GM12878 (cell line): ENCODE measurements at regions not wholly inside any gene's neighbourhood (a gene's known extent, or its start where the extent isn't known, plus 50 kb on each side); places are given as distances from the start of the nearest gene placed in this dataset.

Experiments used
- ATAC-seq: fragments of 200-7000 bp; cut with Tn5 transposase; 3 replicates; pipeline ENCODE4 v1.9.1; 2020; ENCODE audit warnings: mild to moderate bottlenecking, moderate library complexity
- BruUV-seq: library from RNA; stranded (reverse); fragments of 400-500 nt; replicated peaks from 2 replicates; lab custom pipeline; 2021; lab: Mats Ljungman, UMichigan
- CTCF ChIA-PET: fragments of 300-600 bp; sonication (Branson Sonifier 250); formaldehyde crosslinking; extraction: SDS; loops from one replicate; lab custom pipeline; 2021; ENCODE audit warnings: inconsistent platforms; lab: Yijun Ruan, JAX
- POLR2A ChIA-PET: fragments of 350-600 bp; formaldehyde crosslinking; extraction: SDS; loops from one replicate; lab custom pipeline; 2021; ENCODE audit warnings: inconsistent platforms; lab: Charles Lee
- RAD21 ChIA-PET: fragments of 300-600 bp; sonication (Branson Sonifier 250); formaldehyde crosslinking; loops from one replicate; lab custom pipeline; 2023; ENCODE audit warnings: antibody characterized with exemption; ENCODE audit not compliant: unreplicated experiment; lab: Charles Lee
- SMC1A ChIA-PET: fragments of 300-600 bp; sonication (Branson Sonifier 250); formaldehyde crosslinking; loops from one replicate; lab custom pipeline; 2023; ENCODE audit not compliant: unreplicated experiment, uncharacterized antibody; lab: Charles Lee
- DNase-seq: peaks from one replicate; pipeline ENCODE4 v3.0.0-alpha.2; 2011; ENCODE audit warnings: low read depth, low spot score
- FAIRE-seq: peaks from 3 replicates; lab custom pipeline; 2011; peaks lifted over from hg19 to GRCh38; lab: Jason Lieb, UNC
- H2AFZ ChIP-seq: 2 replicates; pipeline ENCODE4 v1.6.0; 2011; ENCODE audit warnings: low read depth, low read length, control low read depth; ENCODE audit not compliant: control insufficient read depth
- H3K27ac ChIP-seq: 2 replicates; pipeline ENCODE4 v1.5.1; 2011; ENCODE audit warnings: control low read depth; ENCODE audit not compliant: control insufficient read depth, insufficient read depth
- H3K27me3 ChIP-seq, 2 experiments: replicated peaks in 1 of 2; 2 replicates each; pipeline versions ENCODE4 v1.6.0 to v1.6.1; 2011; ENCODE audit warnings: low read length in 1 of 2; ENCODE audit not compliant: control insufficient read depth in 2 of 2, insufficient read depth in 2 of 2
- H3K36me3 ChIP-seq, 2 experiments: 2 replicates each; pipeline ENCODE4 v1.5.1; 2011; ENCODE audit warnings: low read length in 1 of 2; ENCODE audit not compliant: control insufficient read depth in 2 of 2, insufficient read depth in 2 of 2
- H3K4me1 ChIP-seq: 2 replicates; pipeline ENCODE4 v1.6.1; 2011; ENCODE audit warnings: mild to moderate bottlenecking, low read length, moderate library complexity, mixed read lengths; ENCODE audit not compliant: control insufficient read depth, insufficient read depth
- H3K4me2 ChIP-seq: 2 replicates; pipeline ENCODE4 v1.6.0; 2011; ENCODE audit warnings: control low read depth; ENCODE audit not compliant: control insufficient read depth, insufficient read depth
- H3K4me3 ChIP-seq: fragments of 200-600 bp; sonication (generic); 2 replicates; pipeline ENCODE4 v1.5.1; 2016
- H3K79me2 ChIP-seq: 2 replicates; pipeline ENCODE4 v1.6.0; 2011; ENCODE audit warnings: low read length; ENCODE audit not compliant: control insufficient read depth, insufficient read depth
- H3K9ac ChIP-seq: 2 replicates; pipeline ENCODE4 v1.8.0; 2011; ENCODE audit warnings: low read length, control low read depth, mixed read lengths; ENCODE audit not compliant: control insufficient read depth, insufficient read depth
- H3K9me3 ChIP-seq: replicated peaks from 3 replicates; pipeline ENCODE4 v1.5.1; 2011; ENCODE audit warnings: mild to moderate bottlenecking, low read length; ENCODE audit not compliant: control insufficient read depth, insufficient read depth
- H4K20me1 ChIP-seq: 2 replicates; pipeline ENCODE4 v1.6.0; 2011; ENCODE audit not compliant: control insufficient read depth, insufficient read depth
- BACH1 ChIP-seq: fragments of 450-650 bp; IDR thresholded peaks from 2 replicates; pipeline ENCODE4 v1.6.1; 2017; ENCODE audit warnings: mild to moderate bottlenecking, borderline replicate concordance
- CTCF ChIP-seq, 3 experiments: IDR thresholded peaks in 2 of 3; conservative IDR thresholded peaks in 1 of 3; 2 replicates each; pipeline ENCODE4 v1.5.1; 2011; ENCODE audit warnings: low read depth in 3 of 3, low read length in 3 of 3, mild to moderate bottlenecking in 3 of 3, control low read depth in 2 of 3, moderate library complexity in 2 of 3, inconsistent platforms in 1 of 3, mixed read lengths in 1 of 3; ENCODE audit not compliant: control insufficient read depth in 2 of 3, insufficient read depth in 1 of 3; ENCODE audit errors: extremely low read depth in 1 of 3
- FOS ChIP-seq: IDR thresholded peaks from 3 replicates; pipeline ENCODE4 v1.6.1; 2011; ENCODE audit warnings: borderline replicate concordance; ENCODE audit not compliant: insufficient read length; ENCODE audit errors: extremely low read depth
- HSF1 ChIP-seq: fragments of 150-350 bp; IDR thresholded peaks from 2 replicates; pipeline ENCODE4 v1.6.1; 2014; ENCODE audit warnings: mild to moderate bottlenecking, low read depth, low read length
- MTA3 ChIP-seq: IDR thresholded peaks from 2 replicates; pipeline ENCODE4 v1.6.1; 2012; ENCODE audit warnings: low read length, inconsistent platforms, borderline replicate concordance
- TCF7 ChIP-seq: IDR thresholded peaks from 2 replicates; pipeline ENCODE4 v1.6.1; 2014; ENCODE audit warnings: antibody characterized with exemption, borderline replicate concordance
- WGBS: methylation state at CpG from one replicate; pipeline ENCODE4 v1.1.6; 2016; ENCODE audit warnings: low lambda C conversion rate; ENCODE audit not compliant: insufficient replicate concordance, insufficient coverage; ENCODE audit errors: missing lambda C conversion rate; 5-methylcytosine and 5-hydroxymethylcytosine counted together
- in situ Hi-C: fragments of 300-500 bp; cut with MboI; formaldehyde crosslinking; loops from 9 replicates; pipeline ENCODE4 v1.14.3; 2018; ENCODE audit warnings: mixed read lengths
- intact Hi-C: fragments of 100-400 bp; cut with micrococcal nuclease; formaldehyde crosslinking; loops from one replicate; pipeline ENCODE4 v1.14.2; 2022; ENCODE audit not compliant: unreplicated experiment

GRCh38 chr2:75998451-75998850 is 287.7 kb upstream of the GCFC2 start:
- Histone ChIP-seq H3K79me2 (no peaks in the 10 kb centered on the region), H3K4me3 (no peak overlapping the region), H4K20me1 (no peaks in the 10 kb centered on the region), H3K27me3 (no peaks in the 10 kb centered on the region), H3K27ac (no peak overlapping the region), H3K9ac (no peak overlapping the region), H3K36me3 (no peaks in the 10 kb centered on the region), H3K9me3 (peaks cover 2% of the 10 kb centered on the region; the same call in 1 of the 3 replicates), H2AFZ (no peak overlapping the region), H3K4me1 (no peaks in the 10 kb centered on the region)
- ChIA-PET RAD21 (no interaction called here), SMC1A (no interaction called here)
- BruUV-seq, result no TSS peak
- WGBS, result 56% methylated on average over 2 of the region's 2 CpGs
- no peak for ATAC-seq
- in situ Hi-C loops, result no loop called here
- FAIRE-seq, result no peak
- TF ChIP-seq HSF1 (no peak), TCF7 (no peak), FOS (no peak), MTA3 (no peak)
- TF ChIP-seq, all 136 proteins: peak for 0
- H3K4me2 ChIP-seq, result no peak overlapping the region
- DNase-seq, result no peak
- CTCF ChIA-PET, result no interaction called here
- intact Hi-C loops, result loop anchor here (10.0 kb wide), 1 partner anchor 214 kb away; no protein-coding TSS in a partner anchor
- POLR2A ChIA-PET, result no interaction called here

- 3% methylated on average over 4 of the region's 4 CpGs for WGBS
- no peak for ATAC-seq
- no TSS peak for BruUV-seq
These were observed 284.0 kb upstream of the GCFC2 start for GRCh38 chr2:75994759-75995158.

More at GRCh38 chr2:75994759-75995158, 284.0 kb upstream of the GCFC2 start:
- no peak overlapping the region for H3K4me3 ChIP-seq
- peaks cover 2% of the 10 kb centered on the region; the same call in 1 of the 3 replicates for H3K9me3 ChIP-seq
- ChIA-PET SMC1A (no interaction called here), CTCF (no interaction called here), RAD21 (interaction anchor here (0.6 to 1.0 kb wide), 2 partner anchors 22 to 605 kb away, joined by 3 to 4 read pairs; no protein-coding TSS in a partner anchor), POLR2A (no interaction called here)
- no peaks in the 10 kb centered on the region for H4K20me1 ChIP-seq
- no peak overlapping the region for H2AFZ ChIP-seq
- no peak for FAIRE-seq
- no peak overlapping the region for H3K27ac ChIP-seq
- no peak overlapping the region for H3K9ac ChIP-seq
- H3K27me3 ChIP-seq, result no peaks in the 10 kb centered on the region
- H3K79me2 ChIP-seq, result no peaks in the 10 kb centered on the region
- intact Hi-C loops (loop anchor here (10.0 kb wide), 1 partner anchor 210 kb away; no protein-coding TSS in a partner anchor), in situ Hi-C loops (no loop called here)
- no peak for DNase-seq
- H3K4me2 ChIP-seq, result no peak overlapping the region
- TF ChIP-seq CTCF (IDR thresholded peaks at IDR 0.05 in 2 of 3, conservative IDR thresholded peaks at IDR 0.05 in 1 of 3; ENCODE audit: control insufficient read depth in 2 of 3, extremely low read depth in 1 of 3, insufficient read depth in 1 of 3, low read depth in 3 of 3, low read length in 3 of 3) (0 out of 6 replicates have a peak, but pooled peaks of 1 of the 3 experiments have one; percentile 8), BACH1 (no peak)
- H3K36me3 ChIP-seq, result no peaks in the 10 kb centered on the region
- H3K4me1 ChIP-seq, result no peaks in the 10 kb centered on the region
